ENCODE measurements at regions not wholly inside any gene's neighbourhood (a gene's known extent, or its start where the extent isn't known, plus 50 kb on each side); places are given as distances from the start of the nearest gene placed in this dataset.

DNA sequence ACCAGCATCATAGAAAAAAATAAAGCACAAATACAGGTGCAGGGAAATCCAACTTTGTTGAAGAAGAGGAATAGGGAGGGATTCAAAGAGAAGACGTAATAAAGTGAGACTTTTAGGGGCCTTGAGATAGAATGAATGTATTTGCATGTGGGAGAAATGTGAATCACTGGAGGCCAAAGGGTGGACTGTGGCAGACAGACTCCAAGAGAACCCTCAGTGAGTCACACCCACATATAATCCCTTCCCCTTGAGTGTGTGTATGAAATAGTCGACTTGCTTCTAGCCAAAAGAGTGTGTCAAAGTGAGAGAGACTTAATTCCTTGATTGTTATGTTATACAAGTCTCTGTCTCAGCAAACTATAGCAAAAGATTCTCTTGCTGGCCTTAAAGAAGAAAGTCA lies 101.3 kb upstream of the GHITM start:
- no peak overlapping the region for H3K4me3 ChIP-seq
- no peak overlapping the region for H3K27ac ChIP-seq
- TF ChIP-seq, protein P1, sequence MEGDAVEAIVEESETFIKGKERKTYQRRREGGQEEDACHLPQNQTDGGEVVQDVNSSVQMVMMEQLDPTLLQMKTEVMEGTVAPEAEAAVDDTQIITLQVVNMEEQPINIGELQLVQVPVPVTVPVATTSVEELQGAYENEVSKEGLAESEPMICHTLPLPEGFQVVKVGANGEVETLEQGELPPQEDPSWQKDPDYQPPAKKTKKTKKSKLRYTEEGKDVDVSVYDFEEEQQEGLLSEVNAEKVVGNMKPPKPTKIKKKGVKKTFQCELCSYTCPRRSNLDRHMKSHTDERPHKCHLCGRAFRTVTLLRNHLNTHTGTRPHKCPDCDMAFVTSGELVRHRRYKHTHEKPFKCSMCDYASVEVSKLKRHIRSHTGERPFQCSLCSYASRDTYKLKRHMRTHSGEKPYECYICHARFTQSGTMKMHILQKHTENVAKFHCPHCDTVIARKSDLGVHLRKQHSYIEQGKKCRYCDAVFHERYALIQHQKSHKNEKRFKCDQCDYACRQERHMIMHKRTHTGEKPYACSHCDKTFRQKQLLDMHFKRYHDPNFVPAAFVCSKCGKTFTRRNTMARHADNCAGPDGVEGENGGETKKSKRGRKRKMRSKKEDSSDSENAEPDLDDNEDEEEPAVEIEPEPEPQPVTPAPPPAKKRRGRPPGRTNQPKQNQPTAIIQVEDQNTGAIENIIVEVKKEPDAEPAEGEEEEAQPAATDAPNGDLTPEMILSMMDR (IDR thresholded peaks at IDR 0.05): no peak
- DNase-seq (ENCODE audit: low spot score): no peak
- H3K9me3 ChIP-seq: peaks cover 0 to 4% of the 10 kb centered on the region in 2 donors
- H3K27me3 ChIP-seq: no peaks in the 10 kb centered on the region
- H3K36me3 ChIP-seq: no peaks in the 10 kb centered on the region
- no peaks in the 10 kb centered on the region for H3K4me1 ChIP-seq

DNA sequence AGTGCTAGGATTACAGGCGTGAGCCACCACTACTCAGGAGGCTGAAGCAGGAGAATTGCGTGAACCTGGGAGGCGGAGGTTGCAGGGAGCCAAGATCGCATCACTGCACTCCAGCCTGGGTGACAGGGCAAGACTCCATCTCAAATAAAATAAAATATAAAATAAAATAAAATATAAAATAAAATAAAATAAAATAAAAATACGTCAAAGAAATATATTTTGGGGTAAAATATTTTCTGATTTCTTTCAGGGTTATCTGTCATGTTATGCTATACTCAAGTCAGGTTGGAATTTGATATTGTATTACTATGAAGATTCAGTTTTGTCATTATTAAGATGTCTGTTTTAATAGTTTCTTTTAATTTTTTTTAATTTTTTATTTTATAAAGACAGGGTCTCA lies 99.4 kb upstream of the GHITM start:
- TF ChIP-seq, protein P1 (IDR thresholded peaks at IDR 0.05): no peak
- H3K27ac ChIP-seq: no peak overlapping the region
- no peaks in the 10 kb centered on the region for H3K4me1 ChIP-seq

DNA sequence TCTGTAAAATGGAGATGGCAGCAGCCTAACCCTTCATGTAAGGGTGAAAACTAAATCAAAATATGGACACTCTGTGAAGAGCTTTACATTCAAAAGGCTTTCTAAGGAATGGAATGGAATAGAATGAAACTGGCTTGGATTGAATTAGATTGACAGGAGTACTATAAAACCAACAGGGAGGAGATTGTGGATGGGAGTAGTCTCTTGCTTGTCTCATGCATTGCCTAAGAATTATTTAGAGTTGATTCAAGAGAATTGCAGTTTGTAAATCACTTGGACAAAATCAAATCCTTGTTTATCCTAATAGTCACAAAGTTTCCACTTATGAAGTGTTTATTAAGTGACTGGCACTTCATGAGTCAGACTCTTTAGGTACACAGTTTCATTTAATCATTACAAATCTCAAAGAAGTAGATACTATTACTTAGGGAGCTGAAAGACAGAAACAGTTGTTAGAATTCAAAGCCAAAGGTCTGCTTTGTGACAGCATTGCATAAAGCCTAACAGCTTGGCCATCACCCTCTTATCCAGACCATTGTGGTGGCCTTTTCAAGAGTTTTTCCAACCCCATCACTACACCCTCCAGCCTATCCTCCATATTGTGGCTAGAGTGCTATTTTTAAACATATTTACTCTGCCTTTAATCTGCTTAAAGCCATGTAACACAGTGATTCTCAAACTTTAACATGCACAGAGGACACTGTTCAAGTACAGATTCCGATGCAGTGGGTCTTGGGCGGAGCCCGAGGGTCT lies 91.9 kb upstream of the GHITM start:
- Histone ChIP-seq H3K27me3 (no peaks in the 10 kb centered on the region), H3K4me3 (no peak overlapping the region), H3K36me3 (no peaks in the 10 kb centered on the region), H3K9me3 (peaks cover 0 to 9% of the 10 kb centered on the region in 2 donors), H3K27ac (no peak overlapping the region), H3K4me1 (no peaks in the 10 kb centered on the region)
- DNase-seq (ENCODE audit: low spot score): no peak
- TF ChIP-seq, protein P1 (IDR thresholded peaks at IDR 0.05): no peak

More for the DNA sequence above, 99.4 kb upstream of the GHITM start:
- Histone ChIP-seq H3K9me3 (no peaks in the 10 kb centered on the region), H3K36me3 (no peaks in the 10 kb centered on the region), H3K4me3 (no peak overlapping the region), H3K27me3 (no peaks in the 10 kb centered on the region)
- no peak for DNase-seq (ENCODE audit: low spot score)

DNA sequence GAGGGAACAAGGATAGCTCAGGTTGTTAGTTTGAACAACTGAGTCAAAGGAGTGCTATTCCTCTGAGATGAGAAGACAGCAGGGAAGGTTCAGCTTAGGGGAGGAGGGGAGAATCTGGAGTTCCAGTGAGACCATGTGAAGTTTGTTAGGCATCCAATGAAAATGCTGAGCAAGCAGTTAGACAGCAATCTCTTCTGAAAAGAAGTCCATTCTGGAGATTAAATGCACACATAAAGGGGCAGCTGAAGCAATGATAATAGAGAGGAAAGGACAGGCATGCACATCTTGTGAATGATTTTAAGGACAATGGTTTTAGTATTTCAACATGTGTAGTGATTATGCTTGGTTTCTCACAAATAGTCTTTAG lies 89.7 kb upstream of the GHITM start:
- Histone ChIP-seq H3K27ac (no peak overlapping the region), H3K9me3 (peaks cover 0 to 9% of the 10 kb centered on the region in 2 donors), H3K36me3 (no peaks in the 10 kb centered on the region), H3K4me1 (no peaks in the 10 kb centered on the region), H3K4me3 (no peak overlapping the region), H3K27me3 (no peaks in the 10 kb centered on the region)
- TF ChIP-seq, protein P1 (IDR thresholded peaks at IDR 0.05): no peak
- DNase-seq (ENCODE audit: low spot score): no peak

DNA sequence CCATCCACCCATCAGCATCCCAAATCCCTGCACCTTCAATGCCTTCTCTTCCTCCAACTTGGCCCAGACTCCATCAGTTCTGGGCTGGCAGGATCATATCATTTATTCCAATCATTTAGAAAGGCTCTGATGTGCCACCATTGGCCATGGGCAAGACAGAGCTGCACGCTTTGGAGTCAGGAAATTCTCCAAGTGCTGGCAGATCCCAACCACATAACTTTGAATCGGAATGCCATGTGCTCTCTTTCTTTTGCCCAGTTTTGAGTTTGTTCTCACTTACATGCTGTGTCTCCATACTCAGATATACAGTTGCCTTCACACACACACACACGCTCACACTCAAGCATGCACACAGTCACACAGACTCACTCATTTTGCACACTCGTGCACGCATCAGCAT lies 85.7 kb upstream of the GHITM start:
- Histone ChIP-seq H3K27ac (no peak overlapping the region), H3K9me3 (peaks cover 0 to 6% of the 10 kb centered on the region in 2 donors), H3K4me3 (no peak overlapping the region), H3K36me3 (no peaks in the 10 kb centered on the region), H3K4me1 (no peaks in the 10 kb centered on the region), H3K27me3 (no peaks in the 10 kb centered on the region)
- DNase-seq (ENCODE audit: low spot score): no peak
- TF ChIP-seq, protein P1 (IDR thresholded peaks at IDR 0.05): no peak

DNA sequence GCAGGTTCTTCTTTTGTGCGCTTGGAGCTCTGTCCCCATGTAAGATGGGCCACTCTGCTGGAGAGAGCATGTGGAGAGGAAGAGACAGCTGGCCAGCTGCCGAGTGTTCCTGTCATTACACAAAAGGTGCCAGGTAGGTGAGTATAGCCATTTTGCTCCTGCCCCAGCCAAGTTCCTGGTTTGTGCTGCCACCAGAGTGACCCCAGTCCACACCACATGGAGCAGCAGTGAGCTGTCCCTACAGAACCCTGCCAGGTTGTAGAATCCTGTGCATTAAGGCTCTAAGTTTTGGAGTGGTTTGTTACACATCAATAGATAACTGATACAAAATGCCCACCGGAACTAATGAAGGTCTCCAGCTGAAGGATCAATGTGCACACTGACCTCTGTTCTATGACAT lies 84.6 kb upstream of the GHITM start:
- Histone ChIP-seq H3K4me1 (no peaks in the 10 kb centered on the region), H3K36me3 (no peaks in the 10 kb centered on the region), H3K27me3 (no peaks in the 10 kb centered on the region), H3K27ac (no peak overlapping the region), H3K4me3 (no peak overlapping the region), H3K9me3 (peaks cover 0 to 6% of the 10 kb centered on the region in 2 donors)
- TF ChIP-seq, protein P1 (IDR thresholded peaks at IDR 0.05): no peak
- DNase-seq (ENCODE audit: low spot score): no peak
